Mucosa of descending colon (tissue), 3 donors: ENCODE measurements at regions not wholly inside any gene's neighbourhood (a gene's known extent, or its start where the extent isn't known, plus 50 kb on each side); places are given as distances from the start of the nearest gene placed in this dataset.

Source experiments
- ATAC-seq: fragments of 200-7000 bp; cut with Tn5 transposase; one replicate; pipeline ENCODE4 v1.9.1; 2020; ENCODE audit warnings: mild to moderate bottlenecking, moderate library complexity
- DNase-seq, 3 donors: peaks; one replicate each; pipeline ENCODE4 v3.0.0-alpha.2; 2020
- H3K36me3 ChIP-seq: fragments of 200-600 bp; one replicate; pipeline ENCODE4 v1.8.0; 2021; ENCODE audit warnings: low read depth, mild to moderate bottlenecking
- H3K4me1 ChIP-seq: fragments of 200-600 bp; one replicate; pipeline ENCODE4 v1.8.0; 2021; ENCODE audit warnings: low read depth, mild to moderate bottlenecking
- H3K4me3 ChIP-seq: fragments of 200-600 bp; one replicate; pipeline ENCODE4 v1.8.0; 2021; ENCODE audit warnings: mild to moderate bottlenecking
- H3K9me3 ChIP-seq: fragments of 200-600 bp; one replicate; pipeline ENCODE4 v1.8.0; 2021; ENCODE audit warnings: mild to moderate bottlenecking
- intact Hi-C, 2 donors: fragments of 100-400 bp; cut with DNase I in 1 of 2; cut with micrococcal nuclease in 1 of 2; formaldehyde crosslinking; loops; one replicate each; pipeline versions ENCODE4 v1.11.0 to v1.11.1; 2022; cut with DNase I, micrococcal nuclease
- TF ChIP-seq, protein P1 (sequence below): fragments of 200-600 bp; IDR thresholded peaks from one replicate; pipeline ENCODE4 v1.8.0; 2022; ENCODE audit warnings: antibody characterized with exemption, mild to moderate bottlenecking
- donor health status: DM: no; HTN: no; CAD: no; lungs with moderate emphysema.
- donor health status: DM: no; HTN: no; CAD: no.
- donor health status: DM: no; HTN: yes; CAD: no.

GRCh38 chr13:107192289-107192688 is 624.4 kb upstream of the ARGLU1 start:
- no peak for DNase-seq
- intact Hi-C loops: no loop called here
- TF ChIP-seq, protein P1, sequence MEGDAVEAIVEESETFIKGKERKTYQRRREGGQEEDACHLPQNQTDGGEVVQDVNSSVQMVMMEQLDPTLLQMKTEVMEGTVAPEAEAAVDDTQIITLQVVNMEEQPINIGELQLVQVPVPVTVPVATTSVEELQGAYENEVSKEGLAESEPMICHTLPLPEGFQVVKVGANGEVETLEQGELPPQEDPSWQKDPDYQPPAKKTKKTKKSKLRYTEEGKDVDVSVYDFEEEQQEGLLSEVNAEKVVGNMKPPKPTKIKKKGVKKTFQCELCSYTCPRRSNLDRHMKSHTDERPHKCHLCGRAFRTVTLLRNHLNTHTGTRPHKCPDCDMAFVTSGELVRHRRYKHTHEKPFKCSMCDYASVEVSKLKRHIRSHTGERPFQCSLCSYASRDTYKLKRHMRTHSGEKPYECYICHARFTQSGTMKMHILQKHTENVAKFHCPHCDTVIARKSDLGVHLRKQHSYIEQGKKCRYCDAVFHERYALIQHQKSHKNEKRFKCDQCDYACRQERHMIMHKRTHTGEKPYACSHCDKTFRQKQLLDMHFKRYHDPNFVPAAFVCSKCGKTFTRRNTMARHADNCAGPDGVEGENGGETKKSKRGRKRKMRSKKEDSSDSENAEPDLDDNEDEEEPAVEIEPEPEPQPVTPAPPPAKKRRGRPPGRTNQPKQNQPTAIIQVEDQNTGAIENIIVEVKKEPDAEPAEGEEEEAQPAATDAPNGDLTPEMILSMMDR: no peak
- Histone ChIP-seq H3K4me1 (no peaks in the 10 kb centered on the region), H3K9me3 (no peaks in the 10 kb centered on the region), H3K4me3 (no peak overlapping the region), H3K36me3 (no peaks in the 10 kb centered on the region)
- no peak for ATAC-seq

GRCh38 chr13:107190065-107190464 is 622.1 kb upstream of the ARGLU1 start:
- intact Hi-C loops: no loop called here
- no peak overlapping the region for H3K4me3 ChIP-seq
- no peaks in the 10 kb centered on the region for H3K9me3 ChIP-seq
- ATAC-seq (no peak), DNase-seq (no peak)
- H3K4me1 ChIP-seq: no peaks in the 10 kb centered on the region
- H3K36me3 ChIP-seq: no peaks in the 10 kb centered on the region
- TF ChIP-seq, protein P1: no peak

GRCh38 chr13:107185889-107186288 is 618.0 kb upstream of the ARGLU1 start:
- intact Hi-C loops: no loop called here
- H3K36me3 ChIP-seq: no peaks in the 10 kb centered on the region
- ATAC-seq: no peak
- no peaks in the 10 kb centered on the region for H3K9me3 ChIP-seq
- H3K4me1 ChIP-seq: no peaks in the 10 kb centered on the region
- H3K4me3 ChIP-seq: no peak overlapping the region
- DNase-seq: no peak
- TF ChIP-seq, protein P1: no peak

DNA sequence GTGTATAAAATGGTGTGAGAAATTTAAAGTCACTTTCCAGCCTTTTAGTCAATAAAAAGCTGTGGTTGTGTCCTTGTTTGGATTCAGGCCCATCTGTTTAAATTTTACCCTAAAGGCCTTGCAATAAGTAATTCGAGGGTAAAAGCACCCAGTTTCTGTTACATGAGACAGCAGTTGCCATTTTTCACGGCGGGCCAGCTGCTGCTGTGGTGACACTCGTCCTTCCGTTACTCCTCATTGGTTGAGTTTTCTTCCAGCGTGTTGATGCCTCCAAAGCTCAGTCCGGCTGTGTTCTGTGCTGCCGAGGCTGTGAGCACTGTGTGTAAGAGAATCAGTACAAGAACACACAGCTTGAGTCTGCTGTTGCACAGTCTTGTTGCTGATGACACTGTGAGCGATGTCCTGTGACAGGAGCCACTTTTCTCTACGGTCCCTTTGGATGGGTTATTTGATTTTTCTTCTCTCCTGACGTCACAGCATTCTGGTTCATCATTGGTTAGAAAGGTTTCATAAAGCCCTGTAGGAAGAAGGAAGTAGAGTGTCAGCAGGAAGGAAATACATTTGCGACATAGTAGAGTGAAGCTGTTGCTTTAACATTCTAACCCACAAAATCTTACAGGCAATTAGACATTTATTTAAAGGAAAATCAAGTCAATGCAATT is 602.5 kb upstream of the ARGLU1 start:
- ATAC-seq: no peak
- no peak overlapping the region for H3K4me3 ChIP-seq
- intact Hi-C loops: no loop called here
- no peaks in the 10 kb centered on the region for H3K4me1 ChIP-seq
- no peak for DNase-seq
- TF ChIP-seq, protein P1: no peak
- H3K9me3 ChIP-seq: no peaks in the 10 kb centered on the region
- no peaks in the 10 kb centered on the region for H3K36me3 ChIP-seq

DNA sequence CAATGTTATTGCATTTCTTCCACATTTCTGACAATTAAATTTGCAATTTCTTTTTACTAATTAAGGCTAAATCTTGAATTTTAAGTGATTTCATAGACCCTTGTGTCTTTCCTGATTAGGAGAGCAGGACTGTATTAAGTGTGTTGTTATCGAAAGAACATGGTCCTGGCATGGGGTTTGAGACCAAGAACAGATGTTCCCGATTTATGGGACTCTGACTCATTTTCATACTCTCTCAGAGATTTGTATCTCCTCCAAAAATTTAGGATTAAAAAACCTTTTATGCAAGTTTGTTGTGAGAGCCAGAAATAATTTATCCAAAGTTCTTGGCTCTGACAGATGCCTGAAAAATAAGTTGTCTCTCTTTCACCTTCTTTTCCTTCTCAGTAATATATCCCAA is 589.3 kb upstream of the ARGLU1 start:
- no peaks in the 10 kb centered on the region for H3K9me3 ChIP-seq
- no peaks in the 10 kb centered on the region for H3K36me3 ChIP-seq
- TF ChIP-seq, protein P1: no peak
- DNase-seq (no peak), ATAC-seq (no peak)
- no peak overlapping the region for H3K4me3 ChIP-seq
- H3K4me1 ChIP-seq: no peaks in the 10 kb centered on the region
- intact Hi-C loops: no loop called here

- DNase-seq (no peak), ATAC-seq (no peak)
- no peaks in the 10 kb centered on the region for H3K9me3 ChIP-seq
- H3K4me3 ChIP-seq: no peak overlapping the region
- intact Hi-C loops: no loop called here
- TF ChIP-seq, protein P1: no peak
- H3K36me3 ChIP-seq: no peaks in the 10 kb centered on the region
- H3K4me1 ChIP-seq: no peaks in the 10 kb centered on the region
Observed at GRCh38 chr13:107144432-107144831, 576.5 kb upstream of the ARGLU1 start.
